Transverse colon (tissue), 4 donors: ENCODE measurements at regions not wholly inside any gene's neighbourhood (a gene's known extent, or its start where the extent isn't known, plus 50 kb on each side); places are given as distances from the start of the nearest gene placed in this dataset.

ENCODE experiments used
- DNase-seq: peaks from one replicate; pipeline ENCODE4 v3.0.0-alpha.2; 2019
- H3K27ac ChIP-seq, 4 donors: fragments of 200-600 bp; sonication (generic); 2 replicates each; pipeline ENCODE4 v1.5.1; 2016 to 2018; ENCODE audit warnings: inconsistent platforms in 4 of 4
- H3K27me3 ChIP-seq: fragments of 200-600 bp; sonication (generic); 2 replicates; pipeline ENCODE4 v1.5.1; 2017; ENCODE audit warnings: inconsistent platforms
- H3K36me3 ChIP-seq, 4 donors: fragments of 200-600 bp; sonication (generic); 2 replicates each; pipeline ENCODE4 v1.5.1; 2017 to 2019; ENCODE audit warnings: inconsistent platforms in 4 of 4
- H3K4me1 ChIP-seq, 4 donors: fragments of 200-600 bp; sonication (generic); 2 replicates each; pipeline ENCODE4 v1.5.1; 2017 to 2020; ENCODE audit warnings: inconsistent platforms in 4 of 4
- H3K4me3 ChIP-seq, 4 donors: fragments of 200-600 bp; sonication (generic); 1 replicate in 1 of 4; 2 replicates in 3 of 4; pipeline versions ENCODE4 v1.5.1 to v1.6.1; 2017 to 2019; ENCODE audit warnings: inconsistent platforms in 4 of 4
- H3K9me3 ChIP-seq, 2 donors: fragments of 200-600 bp; sonication (generic); 2 replicates each; pipeline ENCODE4 v1.5.1; 2017 to 2019; ENCODE audit warnings: inconsistent platforms in 2 of 2
- EP300 ChIP-seq: sonication (generic); formaldehyde crosslinking; IDR thresholded peaks from one replicate; pipeline ENCODE4 v1.6.1; 2017; ENCODE audit warnings: antibody characterized with exemption, low read depth
- POLR2A ChIP-seq: fragments of 450-650 bp; IDR thresholded peaks from one replicate; pipeline ENCODE4 v1.6.1; 2016; ENCODE audit warnings: antibody characterized with exemption, mild to moderate bottlenecking, moderate library complexity
- POLR2AphosphoS5 ChIP-seq, 3 donors: sonication (generic); formaldehyde crosslinking; IDR thresholded peaks; one replicate each; pipeline ENCODE4 v1.6.1; 2016; ENCODE audit warnings: antibody characterized with exemption in 3 of 3
- WGBS, 2 donors: methylation state at CpG; one replicate each; pipeline ENCODE4 v1.1.5; 2018; ENCODE audit warnings: low coverage in 1 of 2; 5-methylcytosine and 5-hydroxymethylcytosine counted together
- in situ Hi-C, 4 donors: fragments of 200-750 bp; cut with MboI; loops; one replicate each; pipeline versions ENCODE4 v1.15.0 to v1.15.1; 2017; ENCODE audit warnings: low sequenced_read_pairs in 3 of 4, low pct_ligation_motif_present in 1 of 4, low pct_unique_long_range_greater_than_20kb in 1 of 4
- intact Hi-C: fragments of 100-400 bp; cut with DNase I; formaldehyde crosslinking; loops from one replicate; pipeline ENCODE4 v1.15.1; 2023; ENCODE audit warnings: low total_unique reads
- TF ChIP-seq, protein P1 (sequence below), 5 experiments: fragments of 200-600 bp in 3 of 5; fragments of 450-650 bp in 2 of 5; sonication (generic) in 3 of 5; IDR thresholded peaks; 1 replicate in 2 of 5; 2 replicates in 3 of 5; pipeline ENCODE4 v1.5.1; 2016 to 2017; ENCODE audit warnings: antibody characterized with exemption in 5 of 5, inconsistent platforms in 3 of 5, mild to moderate bottlenecking in 2 of 5, moderate library complexity in 1 of 5

DNA sequence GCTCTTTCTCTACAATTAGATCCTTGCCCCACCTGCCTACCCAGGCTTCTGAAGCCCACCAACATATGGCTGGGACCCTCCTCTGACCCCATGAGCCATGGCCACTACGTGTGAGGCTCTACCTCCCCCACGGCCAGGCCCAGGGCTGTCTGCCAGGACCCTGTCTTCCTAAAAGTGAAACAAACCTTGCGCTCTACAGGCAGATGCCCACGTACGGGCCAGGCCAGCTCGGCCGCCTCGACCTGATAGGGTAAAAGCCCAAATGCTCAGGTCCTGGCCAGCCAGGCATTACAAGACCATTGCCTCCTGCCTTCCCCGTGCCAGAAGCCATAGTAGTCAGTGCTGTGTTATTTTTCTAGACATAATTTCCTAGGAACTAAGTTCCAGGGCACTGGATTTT is 1496.4 kb downstream of the BRD1 start:
- no peaks in the 10 kb centered on the region for H3K4me1 ChIP-seq
- in situ Hi-C loops: no loop called here
- H3K36me3 ChIP-seq: no peaks in the 10 kb centered on the region
- DNase-seq: no peak
- no peaks in the 10 kb centered on the region for H3K9me3 ChIP-seq
- WGBS, 2 donors: 80% methylated on average over 9 of the region's 9 CpGs; no CpG with 5 or more reads in 1 of the 2 donors
- intact Hi-C loops: no loop called here
- H3K4me3 ChIP-seq: no peak overlapping the region
- TF ChIP-seq, protein P1, sequence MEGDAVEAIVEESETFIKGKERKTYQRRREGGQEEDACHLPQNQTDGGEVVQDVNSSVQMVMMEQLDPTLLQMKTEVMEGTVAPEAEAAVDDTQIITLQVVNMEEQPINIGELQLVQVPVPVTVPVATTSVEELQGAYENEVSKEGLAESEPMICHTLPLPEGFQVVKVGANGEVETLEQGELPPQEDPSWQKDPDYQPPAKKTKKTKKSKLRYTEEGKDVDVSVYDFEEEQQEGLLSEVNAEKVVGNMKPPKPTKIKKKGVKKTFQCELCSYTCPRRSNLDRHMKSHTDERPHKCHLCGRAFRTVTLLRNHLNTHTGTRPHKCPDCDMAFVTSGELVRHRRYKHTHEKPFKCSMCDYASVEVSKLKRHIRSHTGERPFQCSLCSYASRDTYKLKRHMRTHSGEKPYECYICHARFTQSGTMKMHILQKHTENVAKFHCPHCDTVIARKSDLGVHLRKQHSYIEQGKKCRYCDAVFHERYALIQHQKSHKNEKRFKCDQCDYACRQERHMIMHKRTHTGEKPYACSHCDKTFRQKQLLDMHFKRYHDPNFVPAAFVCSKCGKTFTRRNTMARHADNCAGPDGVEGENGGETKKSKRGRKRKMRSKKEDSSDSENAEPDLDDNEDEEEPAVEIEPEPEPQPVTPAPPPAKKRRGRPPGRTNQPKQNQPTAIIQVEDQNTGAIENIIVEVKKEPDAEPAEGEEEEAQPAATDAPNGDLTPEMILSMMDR (IDR thresholded peaks at IDR 0.05): no peak
- TF ChIP-seq EP300 (no peak), POLR2A (no peak), POLR2AphosphoS5 (IDR thresholded peaks at IDR 0.05) (no peak)
- H3K27me3 ChIP-seq: no peaks in the 10 kb centered on the region
- no peak overlapping the region for H3K27ac ChIP-seq

DNA sequence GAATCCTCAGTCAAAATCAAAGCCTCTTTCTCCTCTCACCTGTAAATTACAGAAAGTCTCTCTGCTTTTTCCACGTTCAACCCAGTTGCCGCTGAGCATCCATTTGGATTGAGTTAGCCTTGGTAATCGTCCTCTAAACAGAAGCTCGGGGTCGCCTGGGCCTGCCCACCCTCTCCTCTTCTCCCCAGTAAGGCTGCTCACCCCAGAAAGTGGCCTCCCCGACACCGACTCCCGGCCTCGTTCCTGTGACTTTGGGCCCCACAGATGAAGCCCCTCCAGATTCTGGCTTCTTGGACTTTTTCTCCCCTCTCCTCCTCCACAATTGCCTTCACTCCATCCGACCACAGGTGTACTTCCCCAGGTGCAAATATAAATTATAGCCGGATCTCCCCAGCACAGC is 1500.0 kb downstream of the BRD1 start:
- intact Hi-C loops: no loop called here
- Histone ChIP-seq H3K9me3 (no peaks in the 10 kb centered on the region), H3K4me3 (no peak overlapping the region), H3K36me3 (no peaks in the 10 kb centered on the region), H3K4me1 (no peaks in the 10 kb centered on the region), H3K27me3 (no peaks in the 10 kb centered on the region), H3K27ac (no peak overlapping the region)
- no peak for DNase-seq
- WGBS, 2 donors: 92 to 100% methylated on average over 3 to 11 of the region's 11 CpGs
- no peak for TF ChIP-seq POLR2A
- TF ChIP-seq, protein P1 (IDR thresholded peaks at IDR 0.05): no peak
- in situ Hi-C loops: no loop called here

DNA sequence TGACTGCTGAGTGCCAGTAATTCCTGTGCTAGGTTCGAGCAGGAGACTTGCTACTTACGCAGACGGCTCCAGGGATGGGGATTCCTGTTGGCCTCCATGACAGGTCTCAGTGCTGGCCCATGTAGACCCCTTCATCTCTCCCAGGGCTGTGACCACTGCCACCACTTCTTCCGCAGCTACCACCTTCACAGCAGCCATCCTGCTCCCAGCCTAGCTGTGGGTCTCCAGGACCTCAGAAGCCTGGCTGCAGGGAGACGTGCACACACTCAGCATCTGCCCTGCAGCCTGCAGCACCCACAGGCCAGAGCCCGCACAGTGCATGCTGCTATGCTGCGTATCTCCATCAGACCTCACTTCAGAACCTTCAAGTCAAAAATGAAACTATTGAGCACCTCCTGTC is 1503.9 kb downstream of the BRD1 start:
- in situ Hi-C loops: no loop called here

DNA sequence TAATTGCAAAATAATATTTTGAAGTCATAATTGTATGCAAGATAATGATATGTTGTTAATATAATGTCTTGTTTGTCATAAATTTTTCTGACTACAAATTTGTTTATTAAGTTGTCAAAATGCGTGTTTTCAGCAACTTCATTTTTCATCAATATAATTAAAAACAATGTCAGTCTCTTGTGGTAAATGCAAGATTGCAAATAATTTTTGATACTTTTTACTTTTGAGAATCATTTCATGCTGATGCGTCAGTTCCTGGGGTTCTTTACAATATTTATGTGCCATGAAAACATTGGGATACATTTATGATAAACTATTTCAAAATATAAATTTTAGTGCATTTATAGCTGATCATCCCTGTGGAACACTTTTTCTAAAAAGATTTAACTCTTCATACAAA is 1504.8 kb downstream of the BRD1 start:
- intact Hi-C loops: no loop called here
- peaks cover 0 to 9% (median 0%) of the 10 kb centered on the region in 4 donors for H3K4me1 ChIP-seq
- 89 to 92% methylated on average over 2 of the region's 2 CpGs for WGBS, 2 donors
- in situ Hi-C loops: no loop called here
- H3K9me3 ChIP-seq: no peaks in the 10 kb centered on the region
- no peaks in the 10 kb centered on the region for H3K36me3 ChIP-seq
- H3K4me3 ChIP-seq: no peak overlapping the region
- H3K27ac ChIP-seq: no peak overlapping the region
- H3K27me3 ChIP-seq: no peaks in the 10 kb centered on the region
- DNase-seq: no peak
- no peak for TF ChIP-seq EP300

More for the DNA sequence above, 1503.9 kb downstream of the BRD1 start:
- Histone ChIP-seq H3K27me3 (no peaks in the 10 kb centered on the region), H3K27ac (no peak overlapping the region), H3K4me3 (no peak overlapping the region), H3K9me3 (no peaks in the 10 kb centered on the region), H3K4me1 (peaks cover 0 to 9% (median 0%) of the 10 kb centered on the region in 4 donors), H3K36me3 (no peaks in the 10 kb centered on the region)
- DNase-seq: no peak
- 89 to 90% methylated on average over 3 to 7 of the region's 7 CpGs for WGBS, 2 donors
- TF ChIP-seq, protein P1 (IDR thresholded peaks at IDR 0.05): no peak
- TF ChIP-seq EP300 (no peak), POLR2A (no peak), POLR2AphosphoS5 (IDR thresholded peaks at IDR 0.05) (no peak)
- intact Hi-C loops: no loop called here

DNA sequence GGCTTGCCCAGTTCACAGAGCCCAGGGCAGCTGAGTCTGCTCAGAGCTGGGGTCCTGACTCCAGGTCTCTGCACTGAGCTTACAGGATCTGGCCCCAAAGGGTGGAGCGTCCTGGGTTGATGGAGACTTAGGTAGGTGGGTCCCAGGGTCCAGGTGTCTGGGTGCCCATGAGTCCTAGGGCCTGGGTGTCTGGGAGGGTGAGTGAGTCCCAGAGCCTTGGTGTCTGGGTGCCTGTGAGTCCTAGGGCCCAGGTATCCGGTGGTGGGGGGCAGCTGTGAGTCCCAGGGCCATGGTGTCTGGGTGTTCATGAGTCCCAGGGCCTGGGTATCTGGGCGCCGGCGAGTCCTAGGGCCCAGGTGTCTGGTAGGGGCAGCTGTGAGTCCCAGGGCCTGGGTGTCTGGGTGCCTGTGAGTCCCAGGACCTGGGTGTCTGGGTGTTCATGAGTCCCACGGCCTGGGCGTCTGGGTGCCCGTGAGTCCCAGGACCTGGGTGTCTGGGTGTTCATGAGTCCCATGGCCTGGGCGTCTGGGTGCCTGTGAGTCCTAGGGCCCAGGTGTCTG is 1505.6 kb downstream of the BRD1 start:
- in situ Hi-C loops: no loop called here
- no peaks in the 10 kb centered on the region for H3K9me3 ChIP-seq
- no peak overlapping the region for H3K27ac ChIP-seq
- peaks cover 0 to 9% (median 0%) of the 10 kb centered on the region in 4 donors for H3K4me1 ChIP-seq
- H3K36me3 ChIP-seq: no peaks in the 10 kb centered on the region
- TF ChIP-seq EP300: no peak
- no peak for TF ChIP-seq POLR2A
- TF ChIP-seq, protein P1 (IDR thresholded peaks at IDR 0.05): no peak
- TF ChIP-seq POLR2AphosphoS5 (IDR thresholded peaks at IDR 0.05): no peak
- H3K4me3 ChIP-seq: no peak overlapping the region
- intact Hi-C loops: no loop called here
- WGBS, 2 donors: 60 to 75% methylated on average over 1 to 9 of the region's 9 CpGs
- no peaks in the 10 kb centered on the region for H3K27me3 ChIP-seq
- no peak for DNase-seq
